ENCODE measurements at regions not wholly inside any gene's neighbourhood (a gene's known extent, or its start where the extent isn't known, plus 50 kb on each side); places are given as distances from the start of the nearest gene placed in this dataset.

- no peak for TF ChIP-seq CTCF (IDR thresholded peaks at IDR 0.05)
Observed at GRCh38 chr17:63120406-63120805, 154.4 kb downstream of the TANC2 start.

- no peak for TF ChIP-seq CTCF (IDR thresholded peaks at IDR 0.05)
Observed at GRCh38 chr17:63124536-63124935, 158.5 kb downstream of the TANC2 start.

- TF ChIP-seq CTCF (IDR thresholded peaks at IDR 0.05), result no peak
Observed at GRCh38 chr17:63124958-63125357, 158.9 kb downstream of the TANC2 start.

- TF ChIP-seq CTCF (IDR thresholded peaks at IDR 0.05), result no peak
Observed at GRCh38 chr17:63125987-63126386, 160.0 kb downstream of the TANC2 start.

GRCh38 chr17:63126607-63127006 lies 160.6 kb downstream of the TANC2 start:
- TF ChIP-seq CTCF (IDR thresholded peaks at IDR 0.05), result no peak

- no peak for TF ChIP-seq CTCF (IDR thresholded peaks at IDR 0.05)
Observed at GRCh38 chr17:63132459-63132911, 166.4 kb downstream of the TANC2 start.

- no peak for TF ChIP-seq CTCF (IDR thresholded peaks at IDR 0.05)
Observed at GRCh38 chr17:63133491-63133890, 167.5 kb downstream of the TANC2 start.

- TF ChIP-seq CTCF (IDR thresholded peaks at IDR 0.05), result no peak
Observed at GRCh38 chr17:63134867-63135266, 168.8 kb downstream of the TANC2 start.

All from LNCAP (cell line).